ENCODE measurements at regions not wholly inside any gene's neighbourhood (a gene's known extent, or its start where the extent isn't known, plus 50 kb on each side); places are given as distances from the start of the nearest gene placed in this dataset.

DNA sequence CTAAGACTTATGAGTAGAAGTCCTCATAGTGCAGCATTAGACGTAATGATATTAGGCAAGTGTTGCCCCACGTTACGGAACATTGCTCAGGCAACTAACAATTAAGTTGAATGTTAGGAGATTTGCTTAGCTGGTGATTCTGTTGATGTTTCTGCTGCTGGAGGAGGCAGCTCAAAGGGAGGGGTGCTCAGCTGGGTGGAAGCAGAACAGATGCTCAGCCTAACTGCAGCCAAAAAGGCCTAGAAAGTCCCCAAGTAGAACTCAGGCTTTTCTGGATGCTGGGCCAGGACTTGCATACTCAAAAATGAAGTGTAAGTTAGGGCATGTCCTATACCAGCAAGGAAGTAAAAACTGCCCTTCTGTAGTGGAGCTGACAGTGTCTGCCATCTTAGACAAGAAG lies 201.4 kb downstream of the ADRA2A start:
- no peak for DNase-seq (ENCODE audit: low read depth)
- ChIA-PET CTCF (no interaction called here), POLR2A (no interaction called here)
- TF ChIP-seq, protein P1, sequence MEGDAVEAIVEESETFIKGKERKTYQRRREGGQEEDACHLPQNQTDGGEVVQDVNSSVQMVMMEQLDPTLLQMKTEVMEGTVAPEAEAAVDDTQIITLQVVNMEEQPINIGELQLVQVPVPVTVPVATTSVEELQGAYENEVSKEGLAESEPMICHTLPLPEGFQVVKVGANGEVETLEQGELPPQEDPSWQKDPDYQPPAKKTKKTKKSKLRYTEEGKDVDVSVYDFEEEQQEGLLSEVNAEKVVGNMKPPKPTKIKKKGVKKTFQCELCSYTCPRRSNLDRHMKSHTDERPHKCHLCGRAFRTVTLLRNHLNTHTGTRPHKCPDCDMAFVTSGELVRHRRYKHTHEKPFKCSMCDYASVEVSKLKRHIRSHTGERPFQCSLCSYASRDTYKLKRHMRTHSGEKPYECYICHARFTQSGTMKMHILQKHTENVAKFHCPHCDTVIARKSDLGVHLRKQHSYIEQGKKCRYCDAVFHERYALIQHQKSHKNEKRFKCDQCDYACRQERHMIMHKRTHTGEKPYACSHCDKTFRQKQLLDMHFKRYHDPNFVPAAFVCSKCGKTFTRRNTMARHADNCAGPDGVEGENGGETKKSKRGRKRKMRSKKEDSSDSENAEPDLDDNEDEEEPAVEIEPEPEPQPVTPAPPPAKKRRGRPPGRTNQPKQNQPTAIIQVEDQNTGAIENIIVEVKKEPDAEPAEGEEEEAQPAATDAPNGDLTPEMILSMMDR (IDR thresholded peaks at IDR 0.05; ENCODE audit: insufficient read depth, low read depth, low read length): no peak
- Histone ChIP-seq H3K4me3 (ENCODE audit: low read depth, low read length) (no peak overlapping the region), H3K36me3 (ENCODE audit: control insufficient read depth, insufficient read depth, low read length) (no peaks in the 10 kb centered on the region), H3K27me3 (ENCODE audit: control insufficient read depth, insufficient read depth, low read length) (no peaks in the 10 kb centered on the region)

- DNase-seq (ENCODE audit: low read depth): no peak
- Histone ChIP-seq H3K4me3 (ENCODE audit: low read depth, low read length) (no peak overlapping the region), H3K27me3 (ENCODE audit: control insufficient read depth, insufficient read depth, low read length) (no peaks in the 10 kb centered on the region), H3K36me3 (ENCODE audit: control insufficient read depth, insufficient read depth, low read length) (no peaks in the 10 kb centered on the region)
- TF ChIP-seq, protein P1 (IDR thresholded peaks at IDR 0.05; ENCODE audit: insufficient read depth, low read depth, low read length): peak; percentile 37
- POLR2A ChIA-PET: no interaction called here
- CTCF ChIA-PET: interaction anchor here (1.2 kb wide), 2 partner anchors 9 to 19 kb away, joined by 3 read pairs; no protein-coding TSS in a partner anchor
Measured at GRCh38 chr10:111281516-111281915, 204.7 kb downstream of the ADRA2A start.

GRCh38 chr10:111289461-111289860 lies 212.6 kb downstream of the ADRA2A start:
- DNase-seq (ENCODE audit: low read depth): no peak
- TF ChIP-seq, protein P1 (IDR thresholded peaks at IDR 0.05; ENCODE audit: insufficient read depth, low read depth, low read length): no peak
- no peaks in the 10 kb centered on the region for H3K36me3 ChIP-seq (ENCODE audit: control insufficient read depth, insufficient read depth, low read length)
- POLR2A ChIA-PET: no interaction called here
- H3K4me3 ChIP-seq (ENCODE audit: low read depth, low read length): no peak overlapping the region
- H3K27me3 ChIP-seq (ENCODE audit: control insufficient read depth, insufficient read depth, low read length): no peaks in the 10 kb centered on the region
- CTCF ChIA-PET: interaction anchor here (1.6 kb wide), 1 partner anchor 282 kb away, joined by 5 read pairs; no protein-coding TSS in a partner anchor

GRCh38 chr10:111290649-111291048 lies 213.8 kb downstream of the ADRA2A start:
- no peaks in the 10 kb centered on the region for H3K36me3 ChIP-seq (ENCODE audit: control insufficient read depth, insufficient read depth, low read length)
- CTCF ChIA-PET: no interaction called here
- no peaks in the 10 kb centered on the region for H3K27me3 ChIP-seq (ENCODE audit: control insufficient read depth, insufficient read depth, low read length)
- TF ChIP-seq, protein P1 (IDR thresholded peaks at IDR 0.05; ENCODE audit: insufficient read depth, low read depth, low read length): no peak
- POLR2A ChIA-PET: no interaction called here
- no peak for DNase-seq (ENCODE audit: low read depth)
- no peak overlapping the region for H3K4me3 ChIP-seq (ENCODE audit: low read depth, low read length)

GRCh38 chr10:111295788-111296187 lies 219.0 kb downstream of the ADRA2A start:
- H3K36me3 ChIP-seq (ENCODE audit: control insufficient read depth, insufficient read depth, low read length): no peaks in the 10 kb centered on the region
- TF ChIP-seq, protein P1 (IDR thresholded peaks at IDR 0.05; ENCODE audit: insufficient read depth, low read depth, low read length): no peak
- no peak for DNase-seq (ENCODE audit: low read depth)
- CTCF ChIA-PET: no interaction called here
- H3K27me3 ChIP-seq (ENCODE audit: control insufficient read depth, insufficient read depth, low read length): no peaks in the 10 kb centered on the region
- POLR2A ChIA-PET: no interaction called here
- H3K4me3 ChIP-seq (ENCODE audit: low read depth, low read length): no peak overlapping the region

Measured in BJ (cell line).